PC-3 (cell line): ENCODE measurements at regions not wholly inside any gene's neighbourhood (a gene's known extent, or its start where the extent isn't known, plus 50 kb on each side); places are given as distances from the start of the nearest gene placed in this dataset.

Experiments used
- CTCF ChIP-seq: fragments of 300-600 bp; sonication (generic); conservative IDR thresholded peaks from 2 replicates; pipeline ENCODE4 v1.5.1; 2017; ENCODE audit warnings: antibody characterized with exemption, low read depth, mild to moderate bottlenecking, low read length
- EZH2 ChIP-seq: fragments of 300-600 bp; sonication (generic); IDR thresholded peaks from one replicate; pipeline ENCODE4 v1.6.1; 2017; ENCODE audit warnings: antibody characterized with exemption, mild to moderate bottlenecking, low read length; ENCODE audit not compliant: unreplicated experiment

GRCh38 chr10:56561336-56561735, 200.3 kb upstream of the ZWINT start:
- TF ChIP-seq CTCF (no peak), EZH2 (no peak)
